SJSA1 (cell line): ENCODE measurements at regions not wholly inside any gene's neighbourhood (a gene's known extent, or its start where the extent isn't known, plus 50 kb on each side); places are given as distances from the start of the nearest gene placed in this dataset.

ENCODE experiments used
- DNase-seq, 2 experiments: peaks; one replicate each; pipeline ENCODE4 v3.0.0-alpha.2; 2015 to 2020; ENCODE audit warnings: low spot score in 2 of 2, low read depth in 1 of 2
- H3K27ac ChIP-seq: fragments of 250-450 bp; sonication (Bioruptor Pico); 2 replicates; pipeline ENCODE4 v1.5.1; 2020; ENCODE audit warnings: mild to moderate bottlenecking, moderate library complexity
- H3K27me3 ChIP-seq: fragments of 250-450 bp; sonication (Bioruptor Pico); replicated peaks from 2 replicates; pipeline ENCODE4 v1.5.1; 2020; ENCODE audit warnings: mild to moderate bottlenecking, moderate library complexity
- H3K36me3 ChIP-seq: fragments of 250-450 bp; sonication (Bioruptor Pico); 2 replicates; pipeline ENCODE4 v1.5.1; 2020; ENCODE audit warnings: mild to moderate bottlenecking
- H3K4me1 ChIP-seq: fragments of 250-450 bp; sonication (Bioruptor Pico); replicated peaks from 2 replicates; pipeline ENCODE4 v1.6.1; 2021; ENCODE audit warnings: mild to moderate bottlenecking
- H3K4me3 ChIP-seq: fragments of 250-450 bp; sonication (Bioruptor Pico); 2 replicates; pipeline ENCODE4 v1.5.1; 2020; ENCODE audit warnings: mild to moderate bottlenecking
- H3K9me3 ChIP-seq: fragments of 250-450 bp; sonication (Bioruptor Pico); replicated peaks from 2 replicates; pipeline ENCODE4 v1.5.1; 2020; ENCODE audit warnings: mild to moderate bottlenecking

GRCh38 chr7:153444641-153445040 lies 607.6 kb upstream of the DPP6 start:
- no peak overlapping the region for H3K4me3 ChIP-seq
- no peaks in the 10 kb centered on the region for H3K4me1 ChIP-seq
- H3K27ac ChIP-seq, result no peak overlapping the region
- H3K36me3 ChIP-seq, result no peaks in the 10 kb centered on the region
- peaks cover 6% of the 10 kb centered on the region for H3K9me3 ChIP-seq
- no peak for DNase-seq
- H3K27me3 ChIP-seq, result no peaks in the 10 kb centered on the region

DNA sequence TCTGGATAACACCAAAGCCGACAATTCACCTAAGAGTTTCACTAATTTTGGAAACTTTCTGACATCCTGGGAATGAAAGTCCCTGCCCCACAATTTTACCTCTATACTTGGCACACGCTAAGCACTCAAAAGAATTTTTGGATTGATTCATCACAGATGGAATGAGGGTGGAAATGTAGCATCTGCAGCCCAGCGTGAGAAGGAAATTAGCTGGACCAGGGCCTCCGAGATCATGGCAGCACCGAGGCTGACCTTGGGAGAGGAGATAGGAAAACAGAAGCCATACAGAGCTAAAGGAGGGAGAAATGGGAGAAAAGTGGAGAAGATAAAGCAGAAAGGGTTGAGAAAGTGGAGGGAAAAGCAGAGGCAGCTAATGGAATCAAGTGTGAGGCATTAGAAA lies 606.6 kb upstream of the DPP6 start:
- Histone ChIP-seq H3K27me3 (no peaks in the 10 kb centered on the region), H3K27ac (no peak overlapping the region), H3K9me3 (peaks cover 4% of the 10 kb centered on the region), H3K36me3 (no peaks in the 10 kb centered on the region), H3K4me1 (no peaks in the 10 kb centered on the region), H3K4me3 (no peak overlapping the region)
- no peak for DNase-seq

DNA sequence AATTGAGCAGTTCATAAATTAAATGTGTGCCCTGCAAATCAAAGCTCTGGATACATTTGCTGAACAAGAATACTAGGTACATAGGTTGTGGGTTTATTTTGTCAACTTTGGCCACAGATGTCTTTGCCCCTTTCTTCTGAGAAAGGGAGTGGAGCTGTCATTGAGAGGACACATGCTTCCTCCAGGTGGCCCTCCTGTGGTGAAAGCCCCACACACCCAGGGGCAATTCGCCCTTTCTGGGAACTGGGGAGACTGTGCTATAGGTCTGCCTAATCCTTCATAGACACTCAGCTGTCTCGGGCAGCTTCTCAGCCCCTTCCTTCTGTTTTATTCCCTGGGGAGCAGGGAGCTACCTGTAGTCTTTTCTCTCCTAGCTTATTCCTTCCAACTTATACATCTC lies 605.7 kb upstream of the DPP6 start:
- no peaks in the 10 kb centered on the region for H3K4me1 ChIP-seq
- no peaks in the 10 kb centered on the region for H3K27me3 ChIP-seq
- no peak for DNase-seq
- H3K27ac ChIP-seq, result no peak overlapping the region
- H3K9me3 ChIP-seq, result peaks cover 4% of the 10 kb centered on the region
- no peaks in the 10 kb centered on the region for H3K36me3 ChIP-seq
- no peak overlapping the region for H3K4me3 ChIP-seq

DNA sequence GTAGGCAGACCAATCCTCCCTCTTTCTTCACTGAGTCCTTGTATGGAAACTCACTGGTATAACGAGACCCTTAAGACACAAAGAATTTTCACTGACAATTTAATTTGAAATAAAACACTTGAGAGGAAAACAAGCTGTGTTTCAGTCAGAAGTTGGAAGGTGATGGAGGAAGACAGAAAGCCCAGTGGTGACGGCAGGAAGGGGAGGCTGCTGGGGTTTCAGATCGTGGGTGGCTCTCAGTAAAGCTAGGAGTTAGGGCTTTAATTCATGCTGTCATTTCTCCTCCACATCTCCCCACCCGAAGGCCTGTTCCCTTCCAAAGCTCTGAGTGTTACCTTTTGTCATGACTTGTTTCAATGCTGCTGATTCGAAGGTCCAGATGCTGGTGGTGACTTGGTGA lies 605.2 kb upstream of the DPP6 start:
- Histone ChIP-seq H3K9me3 (peaks cover 4% of the 10 kb centered on the region), H3K4me1 (no peaks in the 10 kb centered on the region), H3K36me3 (no peaks in the 10 kb centered on the region), H3K4me3 (no peak overlapping the region), H3K27me3 (no peaks in the 10 kb centered on the region), H3K27ac (no peak overlapping the region)
- no peak for DNase-seq

DNA sequence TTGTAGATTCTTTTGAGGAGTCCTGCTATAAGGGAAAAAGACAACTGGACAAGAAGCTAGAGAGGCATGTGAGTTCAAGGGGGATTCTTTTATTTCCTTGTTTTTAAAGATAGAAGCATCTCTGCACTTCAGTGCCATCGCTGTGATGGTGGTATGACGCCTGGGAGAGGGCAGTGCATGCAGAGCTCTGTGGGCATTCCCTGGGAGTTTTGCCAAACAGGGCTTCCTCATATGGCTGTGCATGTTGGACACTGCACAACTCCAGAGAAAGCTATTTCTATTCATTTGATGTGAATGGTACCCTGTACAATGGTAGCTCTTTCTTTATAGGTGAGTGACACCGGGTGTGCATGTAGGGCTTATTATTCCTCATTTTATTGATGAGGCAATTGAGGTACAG lies 599.5 kb upstream of the DPP6 start:
- Histone ChIP-seq H3K4me1 (no peaks in the 10 kb centered on the region), H3K36me3 (no peaks in the 10 kb centered on the region), H3K27ac (no peak overlapping the region), H3K4me3 (no peak overlapping the region), H3K27me3 (no peaks in the 10 kb centered on the region), H3K9me3 (no peaks in the 10 kb centered on the region; the same call in 1 of the 2 replicates)
- DNase-seq, result no peak

GRCh38 chr7:153454306-153454705 lies 597.9 kb upstream of the DPP6 start:
- H3K4me3 ChIP-seq, result no peak overlapping the region
- H3K27me3 ChIP-seq, result no peaks in the 10 kb centered on the region
- DNase-seq, result no peak
- no peaks in the 10 kb centered on the region for H3K36me3 ChIP-seq
- H3K9me3 ChIP-seq, result no peaks in the 10 kb centered on the region
- no peak overlapping the region for H3K27ac ChIP-seq
- no peaks in the 10 kb centered on the region for H3K4me1 ChIP-seq

DNA sequence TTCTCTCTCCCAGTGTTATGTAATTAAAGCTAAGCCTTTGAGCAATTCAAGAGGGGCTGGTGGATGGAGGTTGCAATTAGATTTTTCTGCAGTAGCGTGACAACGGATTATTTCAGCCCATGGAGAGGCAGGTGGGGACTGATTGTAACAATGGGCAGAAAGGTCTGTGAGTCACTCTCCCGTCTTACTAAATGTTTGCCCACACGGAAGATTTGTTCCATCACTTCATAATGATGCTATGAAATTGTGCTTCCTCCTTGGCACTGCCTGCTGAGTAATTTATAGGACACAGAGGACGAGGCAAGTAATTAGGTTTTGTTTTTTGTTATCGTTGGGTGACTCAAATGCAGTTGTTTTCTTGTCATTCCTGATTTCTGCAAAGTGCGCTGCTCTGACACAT lies 594.5 kb upstream of the DPP6 start:
- Histone ChIP-seq H3K9me3 (no peaks in the 10 kb centered on the region), H3K4me1 (no peaks in the 10 kb centered on the region), H3K36me3 (no peaks in the 10 kb centered on the region), H3K27ac (no peak overlapping the region), H3K4me3 (no peak overlapping the region), H3K27me3 (no peaks in the 10 kb centered on the region)
- no peak for DNase-seq

DNA sequence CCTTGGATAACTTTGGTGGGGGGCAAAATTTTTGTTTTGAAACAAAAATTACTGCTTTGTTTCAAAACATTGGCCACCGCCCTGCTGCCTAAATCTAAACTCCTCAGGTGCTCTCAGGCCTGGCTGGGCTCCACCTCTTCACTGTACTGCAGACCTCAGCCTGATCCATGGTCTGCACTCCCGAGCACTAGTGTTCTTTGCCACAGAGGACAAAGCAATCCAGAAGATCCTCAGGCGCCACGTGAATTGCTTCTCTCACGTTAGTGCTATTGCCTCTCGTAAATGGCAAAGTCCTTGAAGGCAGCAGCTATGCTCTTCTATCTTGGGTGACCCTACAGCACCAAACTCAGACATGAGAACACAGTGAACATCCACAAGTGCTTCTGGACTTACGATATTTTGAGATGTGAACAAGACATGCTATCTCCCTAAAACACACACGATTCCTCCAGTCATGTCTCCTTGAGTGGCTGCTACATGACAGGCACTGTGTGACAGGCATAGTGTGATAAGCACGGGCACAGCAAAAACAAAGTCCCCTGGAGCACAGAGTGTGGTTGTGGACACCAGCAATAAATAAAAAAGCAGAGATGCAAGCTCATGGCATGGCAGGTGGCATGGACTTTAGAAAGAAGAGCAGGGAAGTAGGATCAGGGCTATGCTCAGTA lies 582.1 kb upstream of the DPP6 start:
- H3K4me1 ChIP-seq, result no peaks in the 10 kb centered on the region
- no peak overlapping the region for H3K27ac ChIP-seq
- DNase-seq, result no peak
- H3K36me3 ChIP-seq, result no peaks in the 10 kb centered on the region
- H3K9me3 ChIP-seq, result peaks cover 8% of the 10 kb centered on the region
- no peak overlapping the region for H3K4me3 ChIP-seq
- no peaks in the 10 kb centered on the region for H3K27me3 ChIP-seq

DNA sequence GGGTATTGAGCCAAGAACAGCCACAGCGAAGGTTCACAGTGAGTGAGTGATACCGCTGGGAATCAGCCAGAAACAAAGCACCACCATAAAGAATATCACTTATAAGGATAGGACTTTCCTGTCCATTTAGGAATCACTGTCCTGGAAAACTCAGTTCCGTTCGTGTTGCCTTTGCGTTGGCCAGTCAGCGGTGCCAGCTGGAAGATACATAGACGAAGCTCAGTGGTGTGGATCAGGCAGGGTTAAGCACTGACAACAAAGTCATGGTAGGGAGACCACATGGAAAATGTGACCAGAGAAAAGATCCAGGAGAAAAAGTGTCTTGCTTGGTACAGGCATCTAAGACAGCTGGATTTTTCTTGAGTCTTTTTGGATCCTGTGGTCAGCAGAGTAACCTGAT lies 579.7 kb upstream of the DPP6 start:
- H3K4me1 ChIP-seq, result no peaks in the 10 kb centered on the region
- H3K27me3 ChIP-seq, result no peaks in the 10 kb centered on the region
- no peak for DNase-seq

DNA sequence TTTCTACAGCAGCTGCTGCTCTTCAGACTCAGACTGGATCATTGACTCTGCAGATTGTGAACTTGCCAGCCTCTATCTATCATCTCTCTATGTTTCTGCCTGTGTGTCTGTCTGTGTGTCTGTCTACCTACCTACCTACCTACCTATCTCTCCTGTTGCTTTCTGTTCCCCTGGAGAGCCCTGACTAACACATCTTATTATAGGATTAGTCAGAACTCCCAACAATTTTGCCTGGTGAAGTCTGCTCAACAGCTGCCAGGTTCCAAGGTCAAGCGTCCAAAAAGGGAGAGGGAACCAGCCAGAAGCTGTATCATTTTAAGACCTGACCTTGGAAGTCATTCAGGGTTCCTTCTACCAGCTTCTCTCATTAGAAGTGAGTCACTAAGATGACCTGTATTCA lies 579.0 kb upstream of the DPP6 start:
- no peaks in the 10 kb centered on the region for H3K4me1 ChIP-seq
- peaks cover under 1% of the 10 kb centered on the region for H3K9me3 ChIP-seq
- no peaks in the 10 kb centered on the region for H3K36me3 ChIP-seq
- H3K27ac ChIP-seq, result no peak overlapping the region
- H3K4me3 ChIP-seq, result no peak overlapping the region
- no peaks in the 10 kb centered on the region for H3K27me3 ChIP-seq
- DNase-seq, result no peak

More for the DNA sequence above, 579.7 kb upstream of the DPP6 start:
- Histone ChIP-seq H3K9me3 (peaks cover 7% of the 10 kb centered on the region), H3K36me3 (no peaks in the 10 kb centered on the region), H3K4me3 (no peak overlapping the region), H3K27ac (no peak overlapping the region)

GRCh38 chr7:153475239-153475638 lies 577.0 kb upstream of the DPP6 start:
- Histone ChIP-seq H3K9me3 (no peaks in the 10 kb centered on the region; the same call in 1 of the 2 replicates), H3K36me3 (no peaks in the 10 kb centered on the region)

DNA sequence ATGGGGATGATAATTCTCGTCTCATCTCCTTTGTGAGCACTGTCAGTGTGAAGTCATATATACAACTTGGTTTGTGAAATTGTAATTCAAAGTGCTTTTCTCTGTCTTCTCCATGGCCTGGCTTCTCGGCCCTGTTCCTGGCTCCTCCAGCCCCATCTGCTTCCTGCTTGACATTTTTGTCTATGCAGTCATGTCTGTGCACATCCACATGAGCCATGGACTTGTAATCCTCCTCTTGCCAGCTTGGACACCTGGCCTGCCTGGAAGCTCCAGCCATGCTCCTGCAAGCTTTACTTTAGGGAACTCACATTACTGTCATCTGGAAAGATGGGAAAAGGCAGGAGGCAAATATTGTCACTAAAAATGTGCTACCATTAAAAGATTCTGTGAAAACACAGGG lies 576.0 kb upstream of the DPP6 start:
- no peak overlapping the region for H3K27ac ChIP-seq
- H3K9me3 ChIP-seq, result no peaks in the 10 kb centered on the region; the same call in 1 of the 2 replicates
- H3K4me3 ChIP-seq, result no peak overlapping the region
- H3K36me3 ChIP-seq, result no peaks in the 10 kb centered on the region
- H3K4me1 ChIP-seq, result no peaks in the 10 kb centered on the region
- H3K27me3 ChIP-seq, result no peaks in the 10 kb centered on the region
- no peak for DNase-seq

More at GRCh38 chr7:153475239-153475638, 577.0 kb upstream of the DPP6 start:
- no peaks in the 10 kb centered on the region for H3K4me1 ChIP-seq
- no peak overlapping the region for H3K4me3 ChIP-seq
- no peaks in the 10 kb centered on the region for H3K27me3 ChIP-seq
- H3K27ac ChIP-seq, result no peak overlapping the region
- DNase-seq, result no peak

GRCh38 chr7:153496257-153496656 lies 555.9 kb upstream of the DPP6 start:
- no peak overlapping the region for H3K4me3 ChIP-seq
- H3K9me3 ChIP-seq, result no peaks in the 10 kb centered on the region; the same call in 1 of the 2 replicates
- H3K4me1 ChIP-seq, result no peaks in the 10 kb centered on the region
- DNase-seq, result no peak
- no peaks in the 10 kb centered on the region for H3K27me3 ChIP-seq
- no peaks in the 10 kb centered on the region for H3K36me3 ChIP-seq
- no peak overlapping the region for H3K27ac ChIP-seq

GRCh38 chr7:153503093-153503492 lies 549.1 kb upstream of the DPP6 start:
- peaks cover 5% of the 10 kb centered on the region for H3K9me3 ChIP-seq
- no peaks in the 10 kb centered on the region for H3K27me3 ChIP-seq
- no peak overlapping the region for H3K27ac ChIP-seq
- DNase-seq, result no peak
- H3K4me3 ChIP-seq, result no peak overlapping the region
- H3K4me1 ChIP-seq, result no peaks in the 10 kb centered on the region
- no peaks in the 10 kb centered on the region for H3K36me3 ChIP-seq
